HG03025 (cell line): ENCODE measurements at regions not wholly inside any gene's neighbourhood (a gene's known extent, or its start where the extent isn't known, plus 50 kb on each side); places are given as distances from the start of the nearest gene placed in this dataset.
A peak's percentile ranks its signal among the peaks of the same experiment; 100 is the strongest.
"Not testable (repeated sequence)": the region's sequence is repeated elsewhere in the genome, so short reads cannot be mapped to it uniquely, and the experiment has no call there.

Source experiments
- ATAC-seq: cut with Tn5 transposase; IDR thresholded peaks from one replicate; pipeline ENCODE4 v1.9.1; 2021; ENCODE audit warnings: mild to moderate bottlenecking, moderate library complexity; ENCODE audit not compliant: unreplicated experiment, low FRiP score

DNA sequence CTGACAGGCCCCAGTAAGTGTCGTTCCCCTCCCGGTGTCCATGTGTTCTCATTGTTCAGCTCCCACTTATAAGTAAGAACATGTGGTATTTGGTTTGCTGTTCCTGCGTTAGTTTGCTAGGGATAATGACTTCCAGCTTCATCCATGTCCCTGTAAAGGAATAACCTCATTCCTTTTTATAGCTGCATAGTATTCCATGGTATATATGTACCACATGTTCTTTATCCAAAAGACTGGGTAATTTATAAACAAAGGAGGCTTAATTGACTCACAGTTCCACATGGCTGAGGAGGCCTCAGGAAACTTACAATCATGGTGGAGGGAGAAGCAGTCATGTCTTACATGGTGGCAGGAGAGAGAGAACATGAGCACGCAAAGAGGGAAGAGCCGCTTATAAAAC, 79.6 kb upstream of the CACUL1 start:
- ATAC-seq = not testable (repeated sequence)

DNA sequence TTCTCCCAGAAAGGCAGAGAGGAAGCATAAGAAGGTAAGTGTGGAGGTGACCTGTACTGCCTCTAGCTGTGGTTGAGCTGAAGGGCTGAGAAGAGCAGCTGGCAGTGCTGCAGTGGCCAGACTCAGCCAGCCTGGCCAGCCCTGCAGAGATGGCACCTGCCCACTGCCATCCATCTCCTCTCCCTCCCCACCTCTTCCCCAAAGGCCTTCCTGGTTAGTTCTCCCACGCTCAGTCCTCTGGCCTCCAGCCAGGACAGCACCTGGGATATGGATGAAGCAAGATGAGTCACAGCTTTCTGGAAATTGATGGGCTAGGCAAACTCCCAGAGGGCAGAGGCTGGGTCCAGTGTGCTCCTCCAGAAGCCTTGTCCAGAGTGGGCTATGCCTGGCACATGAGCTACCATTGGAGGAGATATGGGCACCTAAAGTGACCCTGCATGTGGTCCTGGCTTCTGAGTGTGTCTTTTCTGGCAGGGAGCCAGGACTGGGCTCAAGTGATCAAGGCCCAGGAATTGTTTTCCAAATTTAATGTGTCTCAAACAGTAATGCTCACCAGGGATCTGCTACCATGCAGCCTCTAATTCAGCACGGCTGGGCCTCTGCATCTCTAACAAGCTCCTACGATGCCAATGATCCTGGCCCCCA, 81.0 kb upstream of the CACUL1 start:
- ATAC-seq = no peak

DNA sequence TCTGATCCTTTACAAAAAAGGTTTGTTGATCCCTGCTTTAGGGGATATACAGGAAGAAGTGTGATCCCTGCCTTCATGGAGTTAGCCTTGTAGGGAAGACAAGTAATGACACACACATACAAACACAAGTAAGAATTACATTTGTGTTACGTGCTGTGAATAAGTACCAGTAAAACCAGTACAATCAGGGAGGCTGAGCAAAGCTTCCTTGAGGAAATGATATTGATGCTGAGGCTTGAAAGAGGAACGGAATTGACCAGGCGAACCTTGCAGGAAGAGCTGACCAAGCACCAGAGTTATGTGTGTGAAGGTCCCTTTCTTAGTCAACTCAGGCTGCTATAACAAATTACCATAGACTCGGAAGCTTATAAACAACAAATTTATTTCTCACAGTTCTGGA, 83.6 kb upstream of the CACUL1 start:
- ATAC-seq = no peak

DNA sequence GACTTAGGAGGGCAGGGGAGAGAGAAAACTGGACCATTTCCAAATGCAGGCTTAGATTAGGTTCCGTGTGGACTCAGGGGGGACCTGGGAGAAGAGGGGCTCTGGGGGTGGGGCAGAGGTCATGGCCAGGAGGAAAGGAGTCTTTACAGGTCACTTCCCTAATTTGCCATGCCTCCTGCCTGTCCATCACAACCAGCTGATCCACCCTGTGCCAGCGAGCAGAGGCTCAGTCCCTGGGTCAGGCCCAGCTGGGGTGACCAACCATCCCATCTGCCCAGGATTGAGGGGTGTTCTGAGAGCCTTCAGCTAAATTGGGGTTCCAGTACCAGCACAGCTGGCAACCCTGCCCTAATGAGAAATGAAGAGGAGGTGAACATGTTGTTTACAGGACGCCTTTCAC, 84.6 kb upstream of the CACUL1 start:
- ATAC-seq = no peak

DNA sequence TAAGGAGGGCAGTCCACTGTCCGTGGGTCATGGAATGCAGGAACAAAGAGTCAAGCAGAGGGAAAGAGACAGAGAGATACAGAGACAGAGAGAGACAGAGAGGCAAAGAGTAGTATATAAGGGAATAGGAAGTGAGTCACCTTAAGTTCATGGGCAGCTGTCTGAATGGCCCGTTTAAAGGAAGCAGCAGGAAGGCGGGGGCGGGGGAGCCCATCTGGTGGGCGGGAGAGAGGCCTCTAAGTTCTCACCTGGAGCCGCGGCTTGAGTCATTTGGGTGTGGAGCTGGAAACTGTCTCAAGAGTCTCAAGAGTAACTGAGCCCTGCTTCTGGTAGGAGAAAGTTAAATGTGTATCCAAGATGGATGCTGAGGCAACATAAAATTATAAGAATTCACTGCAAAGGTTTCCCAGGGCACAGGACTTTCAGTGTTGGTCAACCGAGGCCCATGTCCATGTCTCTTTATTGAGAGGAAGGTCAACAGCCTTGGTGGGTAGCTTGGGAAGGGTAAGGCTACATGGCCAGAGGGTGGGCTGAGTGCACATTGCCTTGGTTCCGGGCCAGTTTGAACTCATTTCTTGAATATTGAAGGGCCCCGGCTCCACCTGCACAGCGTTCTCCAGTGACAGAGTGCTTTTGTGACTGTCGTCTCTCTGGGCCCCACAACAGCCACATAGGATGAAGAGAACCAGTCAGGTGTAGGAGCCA, 85.5 kb upstream of the CACUL1 start:
- no peak for ATAC-seq

DNA sequence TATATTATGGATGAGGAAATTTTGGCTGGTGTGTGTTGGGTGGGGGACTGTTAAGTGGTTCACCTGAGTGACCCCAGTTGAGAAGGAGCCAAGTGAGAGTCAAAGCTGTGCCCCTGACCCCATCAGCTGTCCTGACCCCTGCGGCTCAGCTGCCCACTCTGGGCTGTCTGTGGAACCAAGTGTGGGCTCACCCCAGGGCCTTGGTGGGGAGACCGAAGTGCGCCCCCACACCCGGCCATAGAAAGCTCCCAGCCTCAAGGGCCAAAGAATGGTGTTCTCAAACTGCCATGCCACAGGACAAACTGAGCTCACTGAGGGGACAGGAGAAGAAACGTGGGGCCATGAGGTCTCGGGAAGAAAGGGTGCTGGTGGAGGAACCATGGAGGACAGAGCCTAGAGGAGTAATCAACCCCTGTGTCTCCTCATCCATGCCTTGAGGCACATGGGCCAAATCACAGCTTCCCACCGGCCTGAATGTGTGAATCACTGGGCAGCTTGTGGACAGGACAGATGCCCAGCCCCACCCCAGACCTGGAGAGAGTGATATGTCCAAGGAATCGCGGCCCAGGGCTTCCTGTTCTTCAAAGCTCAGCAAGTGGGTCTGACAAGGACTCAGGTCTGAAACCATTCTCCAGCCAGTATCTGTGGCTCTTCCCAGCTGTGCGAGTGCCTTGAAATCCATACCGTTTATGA, 86.2 kb upstream of the CACUL1 start:
- ATAC-seq = no peak

DNA sequence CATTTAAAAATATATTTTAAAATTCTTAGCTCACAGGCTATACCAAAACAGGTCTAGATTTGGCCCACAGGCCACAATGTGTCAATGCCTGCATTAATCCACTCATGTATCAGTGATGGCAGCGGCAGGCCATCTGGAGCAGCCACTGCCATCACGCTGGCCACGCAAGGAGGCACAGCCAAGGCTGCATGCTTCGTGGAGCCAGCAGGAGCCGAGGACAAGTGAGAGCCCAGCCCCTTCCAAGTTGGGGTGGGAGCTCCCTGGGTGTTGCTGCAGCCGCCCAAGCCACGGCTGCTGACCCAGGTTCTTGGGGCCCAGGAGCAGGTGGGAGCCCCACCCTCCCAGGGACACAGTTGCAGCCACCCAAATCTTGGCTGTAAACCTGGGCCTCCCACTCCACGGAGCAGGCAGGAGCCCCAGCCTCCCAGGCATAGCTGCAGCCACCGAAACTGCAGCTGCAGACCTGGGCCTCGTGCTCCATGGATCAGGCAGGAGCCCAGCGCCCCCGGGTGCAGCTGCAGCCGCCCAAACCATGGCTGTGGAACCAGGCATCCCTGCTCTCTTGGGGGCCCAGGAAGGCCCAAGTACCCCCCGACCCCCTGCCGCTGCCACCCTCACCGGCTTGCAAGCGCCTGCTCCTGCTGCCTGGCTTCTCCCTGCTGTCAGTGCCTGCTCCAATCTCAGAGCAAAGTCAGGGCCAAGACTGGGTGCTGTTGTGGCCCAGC, 87.3 kb upstream of the CACUL1 start:
- no peak for ATAC-seq

DNA sequence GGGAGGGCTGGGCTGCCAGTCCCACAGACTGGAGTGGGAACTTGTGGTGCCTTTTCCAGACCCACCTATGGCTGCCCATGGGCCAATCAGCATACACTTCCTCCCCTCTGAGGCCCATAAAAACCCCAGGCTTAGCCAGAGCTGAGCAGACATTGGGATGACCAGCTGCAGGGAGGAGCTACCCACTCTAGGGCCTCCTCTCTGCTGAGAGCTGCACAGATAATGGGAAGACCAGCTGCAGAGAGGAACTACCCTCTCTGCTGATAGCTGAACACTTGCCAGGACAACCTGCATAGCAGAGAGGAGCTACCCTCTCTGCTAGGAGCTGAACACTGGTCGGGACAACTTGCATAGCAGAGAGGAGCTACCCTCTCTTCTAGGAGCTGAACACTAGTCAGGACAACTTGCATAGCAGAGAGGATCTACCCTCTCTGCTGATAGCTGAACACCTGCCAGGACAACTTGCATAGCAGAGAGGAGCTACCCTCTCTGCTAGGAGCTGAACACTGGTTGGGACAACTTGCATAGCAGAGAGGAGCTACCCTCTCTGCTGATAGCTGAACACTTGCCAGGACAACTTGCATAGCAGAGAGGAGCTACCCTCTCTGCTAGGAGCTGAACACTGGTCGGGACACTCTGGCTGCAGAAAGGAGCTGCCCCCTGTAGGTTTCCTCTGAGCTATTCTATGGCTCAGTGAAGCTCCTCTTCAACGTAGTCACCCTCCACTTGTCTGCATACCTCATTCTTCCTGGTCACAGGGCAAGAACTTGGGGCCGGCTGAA, 88.3 kb upstream of the CACUL1 start:
- ATAC-seq = no peak

DNA sequence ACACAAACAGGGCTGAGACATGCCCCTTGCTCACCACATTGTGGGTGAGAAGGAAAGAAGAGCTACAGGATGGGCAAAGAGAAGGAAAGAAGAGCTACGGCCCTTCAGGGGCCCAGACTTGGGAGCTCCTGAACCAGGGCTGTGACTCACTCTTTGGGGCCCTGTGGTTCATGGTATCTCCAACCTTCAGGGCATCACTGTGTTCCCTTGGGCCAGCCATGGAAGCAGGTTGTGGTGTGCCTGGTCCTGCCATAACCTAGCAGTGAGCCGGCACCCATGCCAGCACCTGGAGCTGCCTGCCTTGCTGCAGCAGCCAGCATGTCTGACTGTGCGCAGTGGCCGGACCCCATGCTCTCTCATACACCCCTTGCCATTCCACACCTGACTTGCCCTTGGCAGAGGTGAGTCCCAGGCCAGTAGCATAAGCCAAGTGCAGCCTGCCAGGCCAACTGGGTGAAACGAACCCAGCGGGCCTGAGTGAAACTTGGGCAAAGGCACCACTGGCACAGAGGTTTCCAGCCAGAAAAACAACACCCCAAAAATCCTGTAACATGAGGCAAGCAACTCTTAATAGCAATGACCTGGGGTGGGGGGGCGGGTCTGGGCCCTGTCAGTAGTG, 89.0 kb upstream of the CACUL1 start:
- no peak for ATAC-seq

DNA sequence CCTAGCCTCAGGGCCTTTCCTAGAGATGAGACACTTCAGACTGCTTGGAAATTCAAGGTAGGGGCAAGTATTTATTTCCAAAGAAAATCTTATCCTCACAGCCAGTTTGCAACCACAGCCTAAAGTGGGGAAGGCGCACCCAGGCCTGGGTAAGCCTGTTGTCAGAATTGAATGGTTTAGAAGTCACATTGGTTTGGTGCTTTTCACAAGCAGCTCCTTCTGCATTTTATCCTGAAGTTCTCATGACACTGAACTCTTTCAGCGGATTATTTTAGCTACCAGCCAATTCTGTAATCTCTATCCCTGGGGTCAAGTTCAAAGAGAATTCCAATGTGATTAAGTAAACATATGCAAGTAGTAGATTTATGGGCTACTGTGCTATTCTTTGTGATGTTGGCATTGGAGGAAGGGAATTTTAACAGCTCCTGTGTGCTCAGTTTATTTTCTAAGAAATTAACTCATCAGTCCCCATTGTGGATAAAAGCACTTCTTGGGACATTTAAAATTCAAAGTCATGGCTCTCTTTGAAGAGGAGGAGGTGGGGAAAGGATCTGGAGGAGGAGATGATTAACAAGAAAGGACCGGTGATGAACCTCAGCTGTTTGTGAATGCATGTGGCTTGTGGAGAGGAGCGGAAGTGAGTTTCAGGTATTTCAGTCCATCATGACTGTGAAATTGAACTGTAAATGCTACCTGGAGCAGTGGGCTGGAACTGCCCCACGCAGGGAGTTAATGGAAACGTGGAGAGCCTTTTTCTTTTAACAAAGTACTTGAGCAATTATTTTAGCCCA, 90.2 kb upstream of the CACUL1 start:
- ATAC-seq = no peak

DNA sequence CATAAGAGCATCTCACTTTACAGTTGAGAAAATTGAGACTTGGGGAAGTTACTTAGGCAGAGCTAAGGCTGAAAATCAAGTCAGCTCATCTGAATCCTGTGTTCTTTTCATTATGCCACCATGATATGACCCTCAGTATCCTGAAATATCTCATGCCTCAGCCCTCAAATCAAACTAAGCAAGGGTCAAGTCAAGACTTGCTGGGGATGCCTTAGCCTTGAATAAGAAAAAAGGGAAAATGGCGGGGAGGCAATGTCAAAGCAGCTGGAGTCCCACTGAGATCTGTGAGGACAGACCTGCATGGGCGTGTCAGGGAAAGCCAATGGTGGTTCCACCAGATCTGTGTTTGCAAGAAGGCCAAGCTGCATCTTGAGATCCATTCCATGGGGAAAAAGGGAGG, 91.0 kb upstream of the CACUL1 start:
- no peak for ATAC-seq

DNA sequence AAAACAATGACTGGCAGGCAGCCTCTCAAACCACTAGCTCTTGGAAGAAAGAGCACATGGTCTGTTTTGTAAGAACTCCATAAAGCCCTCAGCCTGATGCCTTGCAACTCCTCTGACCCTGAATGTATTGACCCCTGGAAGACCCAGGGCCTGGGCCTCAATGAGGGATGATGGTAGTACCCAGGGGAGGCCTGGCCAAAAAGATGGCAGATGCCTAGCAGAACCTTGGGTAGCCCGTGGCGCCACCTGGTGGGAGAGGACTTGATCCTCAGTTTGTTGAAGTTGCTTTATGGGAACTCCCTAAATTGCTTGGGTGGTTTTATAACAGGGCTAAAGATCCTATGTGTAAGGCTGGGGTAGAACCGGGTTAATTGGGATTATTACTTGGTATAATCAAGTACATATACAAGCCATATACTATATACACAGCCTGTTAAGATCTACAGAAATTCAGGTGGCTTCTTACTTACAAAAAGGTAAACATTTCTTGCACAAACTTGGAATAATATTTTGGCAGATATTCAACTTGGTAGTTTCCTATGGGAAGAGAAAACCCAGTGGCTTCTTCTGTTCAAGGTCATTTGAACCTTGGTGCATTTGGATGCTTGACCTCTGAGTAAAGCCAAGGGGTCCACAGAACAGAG, 95.8 kb upstream of the CACUL1 start:
- no peak for ATAC-seq

DNA sequence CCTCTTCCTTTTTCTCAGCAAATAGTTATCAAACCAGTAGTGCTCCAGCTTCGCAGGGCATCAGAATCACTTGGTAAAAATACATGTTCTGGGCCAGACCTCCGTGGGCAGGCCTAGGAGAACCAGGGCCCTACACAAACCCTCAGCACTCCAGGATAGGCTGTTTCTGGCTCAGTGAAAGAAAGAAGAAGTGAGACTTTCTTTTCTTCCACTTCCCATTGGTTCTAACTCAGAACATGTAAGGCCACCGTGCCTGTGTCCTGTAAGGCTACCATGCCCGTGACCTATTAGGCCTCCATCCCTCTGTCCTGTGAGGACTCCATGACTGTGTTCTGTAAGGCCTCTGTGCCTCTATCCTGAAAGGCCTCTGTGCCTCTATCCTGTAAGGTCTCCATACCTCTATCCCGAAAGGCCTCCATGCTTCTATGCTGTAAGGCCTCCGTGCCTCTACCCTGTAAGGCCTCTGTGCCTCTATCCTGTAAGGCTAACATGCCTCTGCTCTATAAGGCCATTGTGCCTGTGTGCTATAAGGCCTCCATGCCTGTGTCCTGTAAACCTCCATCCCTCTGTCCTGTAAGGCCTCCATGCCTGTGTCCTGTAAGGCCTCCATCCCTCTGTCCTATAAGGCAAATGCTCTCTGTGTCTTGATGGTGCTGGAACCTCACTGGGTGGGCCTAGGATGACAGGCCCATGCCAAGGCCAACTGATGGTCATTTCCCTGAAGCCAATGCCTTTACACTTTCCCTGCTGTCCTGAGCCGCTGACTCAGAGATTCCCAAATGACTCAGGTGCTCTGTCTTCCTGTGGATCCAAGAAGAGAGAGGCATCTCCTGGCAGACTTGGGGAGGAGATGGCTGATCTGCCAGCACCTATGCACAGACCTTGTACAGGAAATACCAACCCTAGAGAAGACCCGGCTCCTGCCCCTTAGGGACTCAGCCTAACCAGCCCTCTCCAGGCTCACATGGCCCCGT, 96.6 kb upstream of the CACUL1 start:
- peak; percentile 78 for ATAC-seq

DNA sequence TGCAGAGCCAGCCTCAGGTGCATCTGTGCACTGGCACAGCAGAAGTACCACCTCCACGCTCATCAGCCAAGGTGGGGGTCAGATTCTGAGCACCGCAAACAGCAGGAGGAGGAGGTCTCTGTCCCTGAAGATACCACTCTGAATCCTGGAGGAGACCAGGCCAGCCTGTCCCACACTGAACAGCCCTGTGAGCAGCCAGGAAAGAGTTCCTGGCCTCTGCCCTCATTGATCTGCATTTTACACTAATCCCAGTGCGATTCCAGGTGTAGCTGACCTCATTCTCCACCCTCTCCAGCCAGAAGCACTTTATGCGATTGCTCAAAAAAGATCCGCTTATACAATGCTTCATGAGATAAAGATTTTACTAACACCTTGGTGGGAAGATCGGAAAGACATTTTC, 99.1 kb upstream of the CACUL1 start:
- no peak for ATAC-seq

DNA sequence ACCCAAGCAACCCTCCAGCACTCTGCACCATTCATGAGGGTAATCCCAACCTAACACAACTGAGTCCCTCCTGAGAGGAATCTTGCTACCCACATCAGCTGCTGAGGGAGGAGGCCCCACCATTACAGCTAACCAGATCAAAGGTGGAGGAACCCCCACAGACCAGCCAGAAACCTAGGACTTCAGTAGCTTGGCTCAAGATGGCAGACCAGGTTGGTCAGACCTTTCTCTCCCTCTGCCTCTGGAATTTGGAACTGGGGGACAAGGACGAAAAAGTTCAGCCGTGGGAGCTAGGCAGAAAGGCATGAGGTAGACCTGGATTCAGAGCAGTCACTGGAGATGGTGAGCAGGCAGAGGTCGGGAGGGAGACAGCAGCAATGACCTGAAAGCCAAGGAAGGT, 101.3 kb upstream of the CACUL1 start:
- no peak for ATAC-seq

DNA sequence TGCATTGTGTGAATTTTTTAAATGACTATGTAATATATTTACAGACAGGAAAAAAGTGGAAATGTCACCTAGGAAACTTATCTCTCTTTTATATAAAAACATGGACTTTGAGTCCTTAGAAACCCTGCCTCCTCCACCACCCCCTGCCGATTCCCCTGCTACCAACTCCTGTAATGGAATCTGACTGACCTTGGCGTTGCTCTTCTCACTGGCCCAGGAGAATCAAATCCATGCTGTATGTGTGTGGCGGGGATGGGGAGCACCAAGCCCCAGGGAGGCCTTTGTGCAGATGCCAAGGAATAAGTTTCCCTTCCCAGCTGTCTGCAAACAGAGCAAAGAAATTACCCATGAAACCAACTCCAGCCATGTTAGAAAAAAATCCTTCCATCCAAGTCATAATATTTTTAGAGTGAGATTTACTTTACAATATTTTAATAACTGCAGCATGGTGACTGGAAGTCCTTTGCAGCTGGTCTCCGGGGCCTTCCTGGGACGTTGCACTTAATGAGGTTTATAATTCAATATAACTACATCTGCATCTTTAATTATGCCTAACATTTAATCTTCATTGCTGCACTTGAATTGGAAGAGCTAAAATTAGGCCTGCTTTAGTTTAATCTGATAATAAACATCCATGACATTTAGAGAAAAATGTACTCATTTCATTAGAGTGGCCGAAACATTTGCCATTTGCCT, 111.4 kb upstream of the CACUL1 start:
- ATAC-seq = no peak

DNA sequence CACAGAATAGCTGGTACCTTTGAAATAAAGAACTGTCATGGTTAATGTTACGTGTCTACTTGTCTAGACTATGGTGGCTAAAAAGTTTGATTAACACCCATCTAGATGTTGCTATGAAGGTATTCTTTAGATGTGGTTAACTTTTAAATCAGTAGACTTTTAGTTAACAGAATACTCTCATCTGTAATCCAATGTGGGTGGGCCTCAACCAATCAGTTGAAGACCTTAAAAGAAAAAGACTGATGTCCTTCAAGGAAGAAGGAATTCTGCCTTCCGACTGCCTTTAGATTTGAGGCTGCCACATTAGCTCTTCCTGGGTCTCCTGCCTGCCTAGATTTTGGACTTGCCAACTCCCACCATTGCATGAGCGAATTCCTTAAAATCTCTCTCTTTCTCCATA, 113.0 kb upstream of the CACUL1 start:
- ATAC-seq = no peak
